PFSK-1 (cell line): ENCODE measurements at regions not wholly inside any gene's neighbourhood (a gene's known extent, or its start where the extent isn't known, plus 50 kb on each side); places are given as distances from the start of the nearest gene placed in this dataset.

ENCODE experiments used
- FOXP2 ChIP-seq: optimal IDR thresholded peaks from 2 replicates; pipeline ENCODE3; 2011; ENCODE audit warnings: borderline replicate concordance, control low read depth, inconsistent platforms; ENCODE audit not compliant: insufficient read depth; ENCODE audit errors: extremely low read length, extremely low read depth
- POLR2AphosphoS5 ChIP-seq: IDR thresholded peaks from 2 replicates; pipeline ENCODE4 v1.6.1; 2012; ENCODE audit warnings: low read depth, mild to moderate bottlenecking, control low read depth, low read length, moderate library complexity
- REST ChIP-seq, 2 experiments: IDR thresholded peaks; 2 replicates each; pipeline versions ENCODE4 v1.6.1 to v1.8.0; 2011 to 2012; ENCODE audit warnings: low read depth in 2 of 2, low read length in 2 of 2, control low read depth in 1 of 2, inconsistent platforms in 1 of 2, mild to moderate bottlenecking in 1 of 2, moderate library complexity in 1 of 2; ENCODE audit not compliant: insufficient read depth in 1 of 2
- SIN3A ChIP-seq: IDR thresholded peaks from 2 replicates; pipeline ENCODE4 v1.6.1; 2012; ENCODE audit warnings: mild to moderate bottlenecking, low read length, moderate library complexity, borderline replicate concordance; ENCODE audit not compliant: insufficient read depth
- TAF1 ChIP-seq: IDR thresholded peaks from 2 replicates; pipeline ENCODE4 v1.6.1; 2012; ENCODE audit warnings: low read length, control low read depth, borderline replicate concordance; ENCODE audit not compliant: insufficient read depth

- TF ChIP-seq TAF1: no peak
- no peak for TF ChIP-seq SIN3A
- no peak for TF ChIP-seq REST (IDR thresholded peaks at IDR 0.05; ENCODE audit: insufficient read depth in 1 of 2, low read depth in 2 of 2, low read length in 2 of 2)
- no peak for TF ChIP-seq FOXP2
- TF ChIP-seq POLR2AphosphoS5: no peak
Observed at GRCh38 chr7:116368965-116369364, 130.6 kb upstream of the CAV2 start.

DNA sequence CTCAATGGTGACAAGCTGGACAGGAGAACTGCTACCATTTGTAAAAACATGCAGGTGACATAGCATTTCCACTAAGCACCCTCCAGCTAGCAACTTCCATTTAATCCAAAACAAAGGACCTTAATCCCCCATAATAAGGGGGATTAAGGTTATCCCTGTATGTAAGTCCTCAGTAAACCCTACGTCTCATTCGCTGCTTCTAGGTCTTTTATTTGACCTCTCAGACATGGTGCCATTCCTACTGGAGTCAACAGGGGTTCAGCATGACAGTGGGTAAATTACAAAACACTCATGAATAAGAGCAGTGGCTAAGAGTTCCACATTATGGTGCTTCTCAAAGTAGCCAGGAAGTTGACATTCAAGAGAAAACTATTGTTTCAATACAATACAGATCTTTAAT, 121.8 kb upstream of the CAV2 start:
- TF ChIP-seq POLR2AphosphoS5 (no peak), TAF1 (no peak)

DNA sequence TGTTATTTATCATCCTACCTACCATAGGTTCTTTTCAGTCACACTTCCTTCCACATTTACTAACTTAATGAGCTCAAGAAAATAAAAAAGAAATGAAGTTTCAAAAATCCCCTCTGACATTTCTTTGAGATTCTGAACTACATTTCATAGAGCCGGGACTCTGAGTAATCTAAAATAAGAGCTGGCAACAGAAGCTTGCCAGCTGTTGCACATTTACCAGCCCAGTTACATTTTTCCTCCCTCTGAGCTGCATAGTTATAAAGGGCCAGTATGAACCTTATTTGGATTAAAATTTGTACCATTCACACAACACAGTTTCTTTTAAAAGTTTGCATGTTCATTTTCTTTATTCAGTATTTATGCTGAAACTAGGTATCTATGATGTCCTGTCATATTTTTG, 119.5 kb upstream of the CAV2 start:
- no peak for TF ChIP-seq SIN3A
- TF ChIP-seq FOXP2: no peak
- TF ChIP-seq POLR2AphosphoS5: no peak
- no peak for TF ChIP-seq REST (IDR thresholded peaks at IDR 0.05; ENCODE audit: insufficient read depth in 1 of 2, low read depth in 2 of 2, low read length in 2 of 2)
- no peak for TF ChIP-seq TAF1

GRCh38 chr7:116382375-116382774, 117.2 kb upstream of the CAV2 start:
- TF ChIP-seq FOXP2 (no peak), POLR2AphosphoS5 (no peak), REST (IDR thresholded peaks at IDR 0.05; ENCODE audit: insufficient read depth in 1 of 2, low read depth in 2 of 2, low read length in 2 of 2) (no peak), TAF1 (no peak), SIN3A (no peak)

- TF ChIP-seq TAF1: no peak
Observed at GRCh38 chr7:116384936-116385635, 114.5 kb upstream of the CAV2 start.

DNA sequence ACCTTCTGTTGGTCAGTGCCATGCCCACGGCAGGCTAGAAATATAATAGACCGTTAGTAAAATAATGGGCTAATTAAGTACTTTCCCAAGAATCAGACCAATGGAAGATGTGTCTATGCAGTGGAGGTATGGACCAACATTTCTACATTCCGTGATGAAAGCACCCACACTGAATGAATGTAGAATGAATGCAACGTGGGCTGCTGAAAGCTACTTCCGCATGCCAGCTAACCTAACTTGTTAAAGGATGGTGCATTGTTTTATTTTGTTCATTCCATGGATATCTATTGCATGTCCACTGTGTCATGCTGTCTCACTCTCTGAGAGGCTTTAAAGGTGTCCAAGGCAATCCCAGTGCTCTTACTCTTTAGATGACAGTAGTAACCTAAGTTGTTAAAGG, 112.9 kb upstream of the CAV2 start:
- TF ChIP-seq FOXP2 (no peak), SIN3A (no peak), TAF1 (no peak), POLR2AphosphoS5 (no peak), REST (IDR thresholded peaks at IDR 0.05; ENCODE audit: insufficient read depth in 1 of 2, low read depth in 2 of 2, low read length in 2 of 2) (no peak)
